AG09309 (cell line): ENCODE measurements at regions not wholly inside any gene's neighbourhood (a gene's known extent, or its start where the extent isn't known, plus 50 kb on each side); places are given as distances from the start of the nearest gene placed in this dataset.

Experiments
- DNase-seq: peaks from one replicate; pipeline ENCODE4 v3.0.0-alpha.2; 2010; ENCODE audit warnings: low read depth
- H3K4me3 ChIP-seq: 2 replicates; pipeline ENCODE4 v1.5.1; 2011; ENCODE audit warnings: mild to moderate bottlenecking, low read depth, low read length, moderate library complexity; ENCODE audit not compliant: control insufficient read depth
- TF ChIP-seq, protein P1 (sequence below): IDR thresholded peaks from 2 replicates; pipeline ENCODE4 v1.5.1; 2011; ENCODE audit warnings: mild to moderate bottlenecking, low read depth, low read length, inconsistent platforms; ENCODE audit not compliant: insufficient read depth, control insufficient read depth; ENCODE audit errors: missing control alignments

DNA sequence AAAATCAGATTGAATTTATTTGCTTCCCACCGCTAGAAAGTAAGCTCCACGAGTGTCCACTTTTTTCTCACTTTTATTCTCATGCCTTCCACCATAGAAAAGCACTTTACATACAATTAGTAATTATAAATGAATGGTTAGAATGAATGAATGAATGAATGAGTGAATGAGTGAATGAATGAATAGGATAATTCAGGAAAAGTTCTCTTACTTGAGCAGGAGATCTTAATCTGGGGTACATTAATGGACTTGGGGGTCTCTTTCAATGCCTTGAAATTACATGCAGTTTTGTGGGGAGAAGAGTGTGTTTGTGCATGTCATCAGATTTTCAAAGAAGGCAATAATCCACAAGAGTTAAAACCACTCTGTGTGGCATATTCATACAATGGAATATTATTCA is 229.9 kb upstream of the NR4A3 start:
- no peak overlapping the region for H3K4me3 ChIP-seq
- TF ChIP-seq, protein P1, sequence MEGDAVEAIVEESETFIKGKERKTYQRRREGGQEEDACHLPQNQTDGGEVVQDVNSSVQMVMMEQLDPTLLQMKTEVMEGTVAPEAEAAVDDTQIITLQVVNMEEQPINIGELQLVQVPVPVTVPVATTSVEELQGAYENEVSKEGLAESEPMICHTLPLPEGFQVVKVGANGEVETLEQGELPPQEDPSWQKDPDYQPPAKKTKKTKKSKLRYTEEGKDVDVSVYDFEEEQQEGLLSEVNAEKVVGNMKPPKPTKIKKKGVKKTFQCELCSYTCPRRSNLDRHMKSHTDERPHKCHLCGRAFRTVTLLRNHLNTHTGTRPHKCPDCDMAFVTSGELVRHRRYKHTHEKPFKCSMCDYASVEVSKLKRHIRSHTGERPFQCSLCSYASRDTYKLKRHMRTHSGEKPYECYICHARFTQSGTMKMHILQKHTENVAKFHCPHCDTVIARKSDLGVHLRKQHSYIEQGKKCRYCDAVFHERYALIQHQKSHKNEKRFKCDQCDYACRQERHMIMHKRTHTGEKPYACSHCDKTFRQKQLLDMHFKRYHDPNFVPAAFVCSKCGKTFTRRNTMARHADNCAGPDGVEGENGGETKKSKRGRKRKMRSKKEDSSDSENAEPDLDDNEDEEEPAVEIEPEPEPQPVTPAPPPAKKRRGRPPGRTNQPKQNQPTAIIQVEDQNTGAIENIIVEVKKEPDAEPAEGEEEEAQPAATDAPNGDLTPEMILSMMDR = no peak
- DNase-seq = no peak

DNA sequence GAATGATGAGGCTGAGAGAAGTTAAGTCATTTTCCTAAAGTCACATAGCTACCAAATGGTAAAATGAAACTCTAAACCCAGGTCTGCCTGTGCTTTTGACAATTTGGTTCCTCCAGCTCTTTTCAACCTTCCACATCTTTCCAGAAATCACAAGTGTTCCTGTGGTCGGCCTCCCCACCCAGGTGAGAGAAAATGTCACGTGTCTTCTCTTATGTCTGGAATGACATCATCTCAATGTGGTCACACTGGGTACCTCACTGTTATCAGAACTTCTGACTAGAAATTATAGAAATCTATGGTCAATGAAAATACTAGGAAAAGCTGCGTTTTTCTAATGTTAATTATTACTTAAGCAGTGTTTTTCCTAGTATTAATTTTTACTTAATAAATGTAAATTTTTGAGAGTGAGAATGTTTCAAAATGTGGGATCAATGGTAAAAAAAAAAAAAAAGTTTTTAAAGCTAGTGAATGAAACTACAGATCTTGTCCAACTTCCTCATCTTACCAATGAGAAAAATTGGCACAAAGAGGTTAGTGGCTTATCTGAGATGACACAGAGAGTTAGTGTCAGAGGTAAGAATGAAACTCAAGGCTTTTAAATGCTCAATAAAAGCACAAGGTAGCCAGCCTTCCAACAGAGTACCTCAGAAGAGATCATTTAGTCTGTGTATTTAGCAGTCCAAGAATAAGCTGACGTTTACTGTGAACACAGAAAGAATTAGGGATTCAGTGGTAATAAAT is 228.7 kb upstream of the NR4A3 start:
- H3K4me3 ChIP-seq = no peak overlapping the region
- DNase-seq = no peak
- TF ChIP-seq, protein P1 = no peak

DNA sequence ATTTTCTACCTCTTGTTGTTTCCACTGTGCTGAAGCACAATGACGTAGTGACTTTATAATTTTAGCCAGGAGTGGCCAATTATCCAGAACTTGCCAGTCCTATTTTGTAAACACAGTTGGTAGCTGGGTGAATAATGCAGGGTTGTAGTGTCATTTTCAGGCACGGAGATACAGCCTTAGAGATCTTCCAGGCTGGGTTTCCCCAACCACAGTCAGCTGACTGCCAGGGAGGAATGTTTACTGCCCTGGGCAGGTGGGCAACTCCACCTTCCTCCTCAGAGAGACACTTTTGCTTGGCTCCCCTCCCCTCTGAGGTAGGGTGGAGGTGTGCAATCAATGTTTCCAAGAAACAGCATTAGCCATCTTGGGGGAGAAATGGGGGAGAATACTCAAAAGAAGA is 228.1 kb upstream of the NR4A3 start:
- no peak for DNase-seq
- H3K4me3 ChIP-seq = no peak overlapping the region
- TF ChIP-seq, protein P1 = no peak

DNA sequence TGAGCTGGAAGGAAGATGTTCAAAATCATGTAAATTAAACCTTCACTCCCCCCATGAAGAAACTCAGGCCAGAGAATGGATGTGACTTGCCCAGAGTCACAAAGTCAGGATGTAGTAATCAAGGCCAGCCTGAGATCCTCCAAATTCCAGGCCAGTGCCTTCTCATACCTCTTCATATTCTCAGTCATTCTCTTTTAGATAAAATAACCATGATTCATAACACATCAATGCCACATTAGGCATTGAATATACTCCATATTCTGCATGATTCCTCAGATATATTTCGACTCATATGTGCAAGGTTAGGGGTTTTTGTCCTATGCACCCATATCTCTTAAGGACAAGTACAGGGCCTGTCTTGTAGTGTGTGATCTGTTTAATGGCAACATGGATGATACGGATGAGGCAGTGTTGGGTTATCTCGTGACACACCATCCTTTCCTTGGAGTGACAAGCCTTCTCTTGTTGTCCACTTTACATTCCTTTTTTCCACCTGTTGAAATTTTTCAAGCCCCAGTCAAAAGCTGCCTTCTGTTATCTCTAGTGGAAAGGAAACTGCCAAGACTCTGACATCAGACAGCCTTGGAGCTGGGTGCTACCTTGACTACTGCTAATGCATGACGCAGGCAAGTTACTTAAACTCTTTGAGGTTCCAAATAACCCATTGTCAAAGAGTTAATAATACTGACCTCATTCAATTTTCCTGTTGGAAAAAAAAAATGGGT is 227.5 kb upstream of the NR4A3 start:
- TF ChIP-seq, protein P1 = no peak
- no peak for DNase-seq
- H3K4me3 ChIP-seq = no peak overlapping the region

GRCh38 chr9:99595796-99596195 is 225.9 kb upstream of the NR4A3 start:
- DNase-seq = no peak
- TF ChIP-seq, protein P1 = no peak
- H3K4me3 ChIP-seq = no peak overlapping the region

- H3K4me3 ChIP-seq = no peak overlapping the region
- no peak for DNase-seq
- TF ChIP-seq, protein P1 = no peak
These were observed 220.0 kb upstream of the NR4A3 start for GRCh38 chr9:99601571-99602111.
